Fibroblast of lung (primary cell): ENCODE measurements at regions not wholly inside any gene's neighbourhood (a gene's known extent, or its start where the extent isn't known, plus 50 kb on each side); places are given as distances from the start of the nearest gene placed in this dataset.

Experiments
- EZH2 ChIP-seq: IDR thresholded peaks from 2 replicates; pipeline ENCODE4 v1.5.1; 2012; ENCODE audit warnings: low read length, control low read depth, mild to moderate bottlenecking; ENCODE audit errors: missing control alignments
- TF ChIP-seq, protein P1 (sequence below), 2 donors: IDR thresholded peaks in 1 of 2; conservative IDR thresholded peaks in 1 of 2; 1 replicate in 1 of 2; 2 replicates in 1 of 2; pipeline ENCODE4 v1.5.1; 2011 to 2012; ENCODE audit warnings: low read length in 2 of 2, control low read depth in 1 of 2, inconsistent platforms in 1 of 2, low read depth in 1 of 2, mild to moderate bottlenecking in 1 of 2

- TF ChIP-seq, protein P1, sequence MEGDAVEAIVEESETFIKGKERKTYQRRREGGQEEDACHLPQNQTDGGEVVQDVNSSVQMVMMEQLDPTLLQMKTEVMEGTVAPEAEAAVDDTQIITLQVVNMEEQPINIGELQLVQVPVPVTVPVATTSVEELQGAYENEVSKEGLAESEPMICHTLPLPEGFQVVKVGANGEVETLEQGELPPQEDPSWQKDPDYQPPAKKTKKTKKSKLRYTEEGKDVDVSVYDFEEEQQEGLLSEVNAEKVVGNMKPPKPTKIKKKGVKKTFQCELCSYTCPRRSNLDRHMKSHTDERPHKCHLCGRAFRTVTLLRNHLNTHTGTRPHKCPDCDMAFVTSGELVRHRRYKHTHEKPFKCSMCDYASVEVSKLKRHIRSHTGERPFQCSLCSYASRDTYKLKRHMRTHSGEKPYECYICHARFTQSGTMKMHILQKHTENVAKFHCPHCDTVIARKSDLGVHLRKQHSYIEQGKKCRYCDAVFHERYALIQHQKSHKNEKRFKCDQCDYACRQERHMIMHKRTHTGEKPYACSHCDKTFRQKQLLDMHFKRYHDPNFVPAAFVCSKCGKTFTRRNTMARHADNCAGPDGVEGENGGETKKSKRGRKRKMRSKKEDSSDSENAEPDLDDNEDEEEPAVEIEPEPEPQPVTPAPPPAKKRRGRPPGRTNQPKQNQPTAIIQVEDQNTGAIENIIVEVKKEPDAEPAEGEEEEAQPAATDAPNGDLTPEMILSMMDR (conservative IDR thresholded peaks at IDR 0.05 in 1 of 2, IDR thresholded peaks at IDR 0.05 in 1 of 2; ENCODE audit: low read depth in 1 of 2, low read length in 2 of 2): no peak
- TF ChIP-seq EZH2: no peak
These were observed 785.8 kb upstream of the ADGRL4 start for GRCh38 chr1:79792219-79792930.
